BLaER1 (cell line): ENCODE measurements at regions not wholly inside any gene's neighbourhood (a gene's known extent, or its start where the extent isn't known, plus 50 kb on each side); places are given as distances from the start of the nearest gene placed in this dataset.
A peak's percentile ranks its signal among the peaks of the same experiment; 100 is the strongest.
"Not testable (repeated sequence)": the region's sequence is repeated elsewhere in the genome, so short reads cannot be mapped to it uniquely, and the experiment has no call there.

ENCODE experiments used
- H3K27ac ChIP-seq: shearing (Covaris generic); formaldehyde crosslinking; 2 replicates; pipeline ENCODE4 v1.8.1; 2022
- H3K27me3 ChIP-seq: shearing (Covaris generic); formaldehyde crosslinking; 2 replicates; pipeline ENCODE4 v1.8.1; 2022
- H3K36me3 ChIP-seq: shearing (Covaris generic); formaldehyde crosslinking; 2 replicates; pipeline ENCODE4 v1.8.1; 2022
- H3K4me1 ChIP-seq: shearing (Covaris generic); formaldehyde crosslinking; 2 replicates; pipeline ENCODE4 v1.8.1; 2022
- H3K4me2 ChIP-seq: shearing (Covaris generic); formaldehyde crosslinking; 2 replicates; pipeline ENCODE4 v1.8.1; 2022
- H3K4me3 ChIP-seq: shearing (Covaris generic); formaldehyde crosslinking; 2 replicates; pipeline ENCODE4 v1.8.1; 2022
- H3K9ac ChIP-seq: shearing (Covaris generic); formaldehyde crosslinking; 2 replicates; pipeline ENCODE4 v1.8.1; 2022
- H3K9me3 ChIP-seq: shearing (Covaris generic); formaldehyde crosslinking; 2 replicates; pipeline ENCODE4 v1.8.1; 2022
- H4K20me1 ChIP-seq: shearing (Covaris generic); formaldehyde crosslinking; 2 replicates; pipeline ENCODE4 v1.8.1; 2022
- Cebpa-rat ChIP-seq: shearing (Covaris generic); IDR thresholded peaks from 2 replicates; pipeline ENCODE4 v1.8.1; 2022

DNA sequence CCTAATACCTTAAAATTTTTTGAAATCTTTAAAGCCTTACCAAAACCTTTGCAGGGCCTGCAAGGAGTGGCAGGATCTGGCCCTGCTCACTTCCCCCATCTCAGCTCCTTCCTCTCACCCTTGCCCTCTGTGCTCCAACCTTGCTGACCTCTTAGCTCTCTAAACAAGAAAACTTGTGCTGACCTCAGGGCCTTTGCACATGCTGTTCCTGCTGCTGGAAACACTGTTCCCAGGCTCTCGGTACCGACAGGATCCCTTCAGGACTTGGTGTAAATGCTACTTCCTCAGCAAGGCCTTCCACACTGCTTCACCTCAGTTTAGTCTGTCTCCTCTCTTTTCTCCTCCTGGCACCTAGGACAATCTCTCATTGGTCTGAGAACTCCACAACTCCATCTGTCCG lies 155.4 kb upstream of the IQSEC1 start:
- Histone ChIP-seq H4K20me1 (no peaks in the 10 kb centered on the region), H3K36me3 (no peaks in the 10 kb centered on the region), H3K4me3 (no peak overlapping the region), H3K9ac (no peak overlapping the region), H3K27ac (no peak overlapping the region; the same call in 1 of the 2 replicates), H3K4me1 (peaks cover 77% of the 10 kb centered on the region), H3K9me3 (no peaks in the 10 kb centered on the region), H3K4me2 (peak overlapping the region; percentile 60), H3K27me3 (no peaks in the 10 kb centered on the region)
- TF ChIP-seq Cebpa-rat: no peak

DNA sequence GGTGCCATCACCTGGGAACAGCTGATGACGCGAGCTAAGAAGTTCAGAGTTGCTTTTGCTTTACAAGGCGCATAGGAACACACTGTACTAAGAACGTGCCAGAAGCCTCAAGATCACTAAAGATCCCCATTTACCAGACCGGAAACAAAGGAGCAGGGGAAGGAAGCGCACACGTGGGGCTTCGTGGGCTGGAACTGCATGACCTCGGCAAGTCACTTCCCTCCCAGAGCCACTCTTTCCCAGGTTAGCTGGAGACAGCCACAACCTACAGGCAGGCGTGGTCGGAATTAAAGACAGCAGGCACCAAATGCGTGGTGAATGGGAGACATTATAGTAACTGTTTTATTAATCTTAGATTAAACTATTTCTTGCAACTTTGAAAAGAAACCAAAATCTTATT lies 154.9 kb upstream of the IQSEC1 start:
- H3K4me1 ChIP-seq: peaks cover 77% of the 10 kb centered on the region
- H3K36me3 ChIP-seq, H3K9ac ChIP-seq, H3K4me3 ChIP-seq, H4K20me1 ChIP-seq, H3K9me3 ChIP-seq, H3K27me3 ChIP-seq: not testable (repeated sequence)
- peak overlapping the region; percentile 60 for H3K4me2 ChIP-seq
- H3K27ac ChIP-seq: 0 out of 2 replicates have a peak overlapping the region, but pooled peaks have one; percentile 26

DNA sequence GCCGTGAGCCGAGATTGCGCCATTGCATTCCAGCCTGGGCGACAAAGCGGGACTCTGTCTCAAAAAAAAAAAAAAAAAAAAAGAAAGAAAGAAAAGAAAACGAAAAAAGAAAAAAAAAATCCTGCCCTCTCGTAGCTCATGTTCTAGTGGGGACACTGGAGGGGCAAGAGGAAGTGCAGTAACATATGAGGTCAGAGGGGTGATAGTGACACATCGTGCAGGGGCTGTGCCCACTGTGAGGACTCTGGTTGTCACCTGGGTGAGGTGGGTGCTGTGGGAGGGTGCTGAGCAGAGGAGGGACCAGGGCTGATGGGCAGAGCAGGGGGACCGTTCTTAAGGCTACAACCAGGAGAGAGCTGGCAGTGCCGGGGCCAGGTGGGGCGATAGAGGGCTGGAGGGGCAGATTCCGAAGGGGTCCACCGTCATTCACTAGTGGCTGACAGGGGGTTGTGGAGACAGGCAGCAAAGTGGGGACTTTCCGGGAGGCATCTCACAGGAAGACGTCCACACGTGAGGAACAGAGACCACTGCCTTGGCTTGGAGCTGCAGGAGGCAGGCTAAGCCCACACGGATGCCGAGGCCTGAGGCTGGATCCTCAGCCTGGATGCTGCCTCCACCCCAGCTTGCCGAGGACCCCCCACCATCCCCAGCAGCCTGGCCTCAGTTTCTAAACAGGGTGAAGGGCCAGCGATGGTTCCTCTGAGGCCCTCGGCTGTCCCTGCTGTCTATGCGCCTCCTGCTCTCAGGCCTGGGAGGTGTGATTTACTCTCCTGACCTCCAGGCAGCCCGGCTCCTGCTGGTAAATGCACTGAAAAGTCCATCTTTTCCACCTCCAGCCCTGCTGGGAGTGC lies 154.3 kb upstream of the IQSEC1 start:
- peaks cover 77% of the 10 kb centered on the region for H3K4me1 ChIP-seq
- H3K27ac ChIP-seq: 0 out of 2 replicates have a peak overlapping the region, but pooled peaks have one; percentile 26
- no peak for TF ChIP-seq Cebpa-rat
- H3K9ac ChIP-seq: no peak overlapping the region
- no peaks in the 10 kb centered on the region for H3K36me3 ChIP-seq
- no peaks in the 10 kb centered on the region for H4K20me1 ChIP-seq
- no peak overlapping the region for H3K4me3 ChIP-seq
- H3K27me3 ChIP-seq: no peaks in the 10 kb centered on the region
- peak overlapping the region; percentile 60 for H3K4me2 ChIP-seq
- no peaks in the 10 kb centered on the region for H3K9me3 ChIP-seq

DNA sequence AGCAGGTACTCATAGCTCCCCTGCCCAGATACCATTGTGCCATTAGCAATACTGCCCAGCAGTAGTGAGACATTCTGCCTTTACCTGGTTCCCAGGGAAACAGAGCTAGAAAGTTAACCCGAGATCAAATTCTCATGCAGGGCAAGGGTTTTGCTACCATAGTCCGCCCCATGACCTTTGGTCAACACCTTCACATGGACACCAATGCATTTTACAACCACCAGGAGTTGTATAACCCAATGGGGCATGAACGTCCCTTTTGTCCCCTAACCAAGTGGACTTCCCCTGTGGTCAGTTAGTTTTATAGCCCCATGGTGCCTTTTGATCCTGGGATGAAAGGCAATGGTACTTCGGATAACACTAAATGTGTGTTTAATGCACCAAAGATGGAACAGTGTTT lies 151.7 kb upstream of the IQSEC1 start:
- H3K4me3 ChIP-seq: no peak overlapping the region
- no peak overlapping the region for H3K27ac ChIP-seq
- no peak for TF ChIP-seq Cebpa-rat
- H3K36me3 ChIP-seq: no peaks in the 10 kb centered on the region
- H3K4me1 ChIP-seq: peaks cover 77% of the 10 kb centered on the region
- H3K4me2 ChIP-seq: no peak overlapping the region
- H4K20me1 ChIP-seq: no peaks in the 10 kb centered on the region
- no peaks in the 10 kb centered on the region for H3K27me3 ChIP-seq
- H3K9me3 ChIP-seq: no peaks in the 10 kb centered on the region
- H3K9ac ChIP-seq: no peak overlapping the region

DNA sequence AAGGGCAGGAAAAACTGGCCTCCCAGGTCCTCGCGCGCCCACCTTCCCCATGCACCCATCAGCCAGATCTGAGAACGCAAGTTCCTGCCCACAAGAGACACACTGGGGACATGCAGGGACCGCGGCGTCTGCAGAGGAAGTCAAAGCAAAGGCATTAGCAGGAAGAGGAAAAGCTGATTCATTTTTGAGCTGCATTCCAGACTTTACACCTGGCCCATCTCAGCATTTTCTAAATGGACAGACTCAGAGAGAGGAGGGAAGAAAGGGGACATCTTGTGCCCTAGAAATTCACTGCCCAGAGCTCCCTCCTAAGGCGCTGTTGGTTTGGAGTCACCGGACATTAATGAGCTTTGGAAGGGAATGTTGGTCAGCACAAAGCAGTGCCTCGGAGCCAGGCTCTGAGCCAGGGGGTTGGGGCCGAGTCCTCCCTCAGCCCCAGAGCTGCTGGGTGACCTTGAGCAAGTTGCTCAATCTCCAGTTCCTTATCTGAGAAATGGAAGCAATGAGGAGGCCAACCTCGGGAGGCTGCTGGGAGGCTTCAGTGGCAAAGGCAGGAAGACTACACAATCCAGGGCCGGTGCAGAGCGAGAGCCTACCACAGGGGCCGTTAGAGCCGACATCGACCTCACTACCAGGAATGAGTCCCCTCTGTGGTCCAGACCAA lies 150.5 kb upstream of the IQSEC1 start:
- no peaks in the 10 kb centered on the region for H4K20me1 ChIP-seq
- no peaks in the 10 kb centered on the region for H3K9me3 ChIP-seq
- H3K4me1 ChIP-seq: peaks cover 75% of the 10 kb centered on the region
- no peaks in the 10 kb centered on the region for H3K36me3 ChIP-seq
- no peaks in the 10 kb centered on the region for H3K27me3 ChIP-seq
- no peak overlapping the region for H3K4me3 ChIP-seq
- H3K9ac ChIP-seq: no peak overlapping the region
- H3K27ac ChIP-seq: peak overlapping the region; percentile 35; the same call in 1 of the 2 replicates
- peak overlapping the region; percentile 80 for H3K4me2 ChIP-seq
- TF ChIP-seq Cebpa-rat: no peak

DNA sequence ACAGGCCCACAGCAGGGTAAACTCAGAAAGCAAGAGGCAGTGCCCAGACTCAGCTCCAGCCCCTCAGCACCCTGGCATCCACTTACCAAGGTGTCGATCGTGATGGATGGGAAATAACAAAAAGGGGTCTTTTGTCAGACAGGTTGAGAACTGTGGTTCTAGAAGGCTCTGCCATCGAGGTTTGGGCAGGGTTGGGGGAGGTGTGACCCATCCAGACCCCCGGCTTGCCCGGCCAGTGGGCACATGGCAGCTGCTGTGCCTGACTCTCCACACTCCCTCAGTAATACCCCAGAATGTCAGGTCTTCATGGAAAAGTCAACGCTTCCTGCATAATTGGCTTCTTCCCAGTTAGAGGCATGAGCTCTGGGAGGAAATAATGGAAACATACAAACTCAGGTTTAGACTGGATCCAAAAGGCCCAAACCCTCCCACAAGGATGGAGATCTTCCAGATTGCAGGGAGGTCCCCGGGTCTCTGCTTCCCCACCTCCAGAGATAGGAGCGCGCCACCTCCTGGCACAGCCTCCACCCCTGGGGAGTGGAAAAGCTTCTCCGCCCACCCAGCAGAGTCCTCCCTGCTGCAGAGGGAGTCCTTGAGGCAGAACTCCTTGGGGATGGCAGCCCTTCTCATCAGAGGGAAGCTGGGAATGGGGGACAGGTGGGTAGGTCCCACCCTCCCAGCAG lies 149.8 kb upstream of the IQSEC1 start:
- Histone ChIP-seq H3K9ac (no peak overlapping the region), H3K27ac (peak overlapping the region; percentile 35; the same call in 1 of the 2 replicates), H3K36me3 (no peaks in the 10 kb centered on the region), H4K20me1 (no peaks in the 10 kb centered on the region), H3K27me3 (no peaks in the 10 kb centered on the region), H3K4me3 (no peak overlapping the region), H3K4me2 (peak overlapping the region; percentile 80), H3K9me3 (no peaks in the 10 kb centered on the region), H3K4me1 (peaks cover 69% of the 10 kb centered on the region)
- no peak for TF ChIP-seq Cebpa-rat

DNA sequence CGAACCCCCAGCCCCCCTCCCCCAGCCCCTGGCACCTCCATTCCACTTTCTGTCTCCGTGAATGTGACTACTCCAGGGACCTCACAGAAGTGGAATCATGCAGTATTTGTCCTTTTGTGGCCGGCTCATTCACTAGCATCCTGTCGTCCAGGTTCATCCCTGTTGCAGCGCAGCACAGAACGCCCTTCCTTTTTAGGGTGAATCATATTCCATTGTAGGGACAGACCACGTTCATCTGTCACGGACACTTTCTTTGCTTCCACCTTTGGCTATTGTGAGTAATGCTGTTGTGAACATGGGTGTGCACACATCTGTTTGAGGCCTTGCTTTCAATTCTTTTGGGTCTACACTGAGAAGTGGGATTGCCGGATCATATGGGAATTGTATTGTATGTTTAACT lies 148.9 kb upstream of the IQSEC1 start:
- H3K4me1 ChIP-seq: peaks cover 62% of the 10 kb centered on the region
- no peak for TF ChIP-seq Cebpa-rat
- H3K36me3 ChIP-seq: no peaks in the 10 kb centered on the region
- H3K9ac ChIP-seq: no peak overlapping the region
- H3K9me3 ChIP-seq: no peaks in the 10 kb centered on the region
- no peaks in the 10 kb centered on the region for H4K20me1 ChIP-seq
- no peak overlapping the region for H3K27ac ChIP-seq
- H3K4me3 ChIP-seq: no peak overlapping the region
- peak overlapping the region; percentile 80 for H3K4me2 ChIP-seq
- no peaks in the 10 kb centered on the region for H3K27me3 ChIP-seq

DNA sequence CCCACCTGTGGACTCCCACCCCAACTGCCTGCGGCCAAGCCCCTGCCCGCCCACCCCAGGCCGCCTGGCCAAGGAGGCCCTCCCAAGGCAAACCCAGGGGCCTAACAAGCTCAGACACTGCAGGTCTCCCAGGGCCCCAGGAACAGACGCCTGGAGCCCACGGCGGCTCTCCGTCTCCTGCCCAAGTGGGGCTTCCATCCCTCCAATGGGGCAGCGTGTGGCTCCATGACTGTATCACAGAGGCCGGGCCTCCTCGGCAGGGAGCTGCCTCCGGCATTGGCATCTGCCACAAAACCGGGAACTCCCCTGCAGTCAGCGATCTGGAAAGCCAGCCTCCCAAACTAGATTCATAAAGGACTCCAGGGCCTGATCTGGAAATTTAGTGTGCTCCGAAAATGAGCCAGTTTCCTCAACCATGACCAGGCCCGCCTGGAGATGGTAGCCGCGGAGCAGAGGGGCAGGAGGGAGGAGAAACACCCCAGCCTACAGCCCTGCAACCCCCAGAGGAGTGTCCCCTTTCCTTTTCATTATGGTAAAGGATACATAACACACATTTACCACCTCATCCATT lies 148.3 kb upstream of the IQSEC1 start:
- Histone ChIP-seq H3K9ac (no peak overlapping the region), H3K9me3 (no peaks in the 10 kb centered on the region), H3K4me1 (peaks cover 62% of the 10 kb centered on the region), H3K27me3 (no peaks in the 10 kb centered on the region), H3K4me3 (no peak overlapping the region), H3K36me3 (no peaks in the 10 kb centered on the region), H3K4me2 (peak overlapping the region; percentile 80), H4K20me1 (no peaks in the 10 kb centered on the region), H3K27ac (no peak overlapping the region)
- TF ChIP-seq Cebpa-rat: no peak

DNA sequence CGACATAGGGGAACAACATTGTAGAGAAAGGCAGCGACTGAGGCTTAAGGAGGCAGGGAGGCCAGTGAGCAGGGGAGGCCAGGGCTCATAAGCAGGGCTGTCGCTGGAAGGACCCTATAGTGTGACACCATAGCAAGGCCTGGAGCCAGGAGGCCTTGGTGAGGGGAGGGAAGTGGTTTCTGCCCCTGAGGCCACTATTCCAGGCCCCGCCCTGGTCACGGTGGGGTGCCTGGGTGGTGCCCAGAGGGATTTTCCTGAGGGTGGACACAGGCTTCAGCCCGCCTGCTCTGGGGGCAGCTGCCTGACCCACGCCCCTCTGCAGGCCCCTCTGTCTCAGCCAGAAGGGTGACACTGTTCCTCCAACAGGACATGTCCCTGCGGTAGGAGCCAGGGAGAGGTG lies 147.8 kb upstream of the IQSEC1 start:
- no peaks in the 10 kb centered on the region for H3K27me3 ChIP-seq

DNA sequence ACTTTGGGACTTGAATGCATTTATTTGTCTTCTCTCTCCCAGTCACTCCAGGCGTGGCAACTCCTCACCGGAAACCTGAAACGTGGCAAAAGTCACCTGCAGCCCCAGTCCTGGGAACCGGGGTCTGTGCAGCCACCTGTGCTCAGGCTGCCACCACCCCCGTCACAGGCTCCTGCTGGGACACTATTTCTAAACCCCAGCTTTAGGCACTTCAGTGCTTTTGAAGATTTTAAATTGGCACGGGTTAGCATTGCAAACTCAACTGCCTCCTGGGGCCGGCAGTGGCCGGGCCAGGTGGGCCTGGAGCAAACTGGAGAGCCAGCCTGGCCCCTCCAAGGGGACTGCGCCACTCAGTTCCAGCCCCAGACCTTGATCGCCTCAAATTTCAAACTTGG lies 146.7 kb upstream of the IQSEC1 start:
- peaks cover 76% of the 10 kb centered on the region for H3K4me1 ChIP-seq
- no peaks in the 10 kb centered on the region for H3K36me3 ChIP-seq
- H3K4me2 ChIP-seq: 0 out of 2 replicates have a peak overlapping the region, but pooled peaks have one; percentile 5
- H3K27me3 ChIP-seq: no peaks in the 10 kb centered on the region
- H3K9ac ChIP-seq: no peak overlapping the region
- no peak for TF ChIP-seq Cebpa-rat
- H4K20me1 ChIP-seq: no peaks in the 10 kb centered on the region
- no peak overlapping the region for H3K27ac ChIP-seq
- no peak overlapping the region for H3K4me3 ChIP-seq
- no peaks in the 10 kb centered on the region for H3K9me3 ChIP-seq

More for the DNA sequence above, 147.8 kb upstream of the IQSEC1 start:
- Histone ChIP-seq H3K4me3 (no peak overlapping the region), H3K9me3 (no peaks in the 10 kb centered on the region), H3K9ac (no peak overlapping the region), H3K36me3 (no peaks in the 10 kb centered on the region), H3K4me1 (peaks cover 67% of the 10 kb centered on the region), H4K20me1 (no peaks in the 10 kb centered on the region), H3K4me2 (peak overlapping the region; percentile 80), H3K27ac (no peak overlapping the region)
- TF ChIP-seq Cebpa-rat: no peak
